ENCODE measurements at regions not wholly inside any gene's neighbourhood (a gene's known extent, or its start where the extent isn't known, plus 50 kb on each side); places are given as distances from the start of the nearest gene placed in this dataset.
A peak's percentile ranks its signal among the peaks of the same experiment; 100 is the strongest.

DNA sequence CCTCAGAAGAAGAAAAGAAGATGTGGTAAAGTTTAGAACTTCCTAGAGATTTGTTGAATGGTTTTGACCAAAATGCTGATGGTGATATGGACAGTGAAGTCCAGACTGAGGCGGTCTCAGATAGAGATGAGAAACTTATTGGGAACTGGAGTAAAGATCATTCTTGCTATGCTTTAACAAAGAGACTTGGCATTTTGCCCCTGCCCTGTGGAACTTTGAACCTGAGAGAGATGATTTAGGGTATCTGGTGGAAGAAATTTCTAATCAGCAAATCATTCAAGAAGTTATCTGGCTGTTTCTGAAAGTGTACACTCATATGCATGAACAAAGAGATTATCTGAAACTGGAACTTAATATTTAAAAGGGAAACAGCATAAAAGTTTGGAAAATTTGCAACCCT is 505.2 kb downstream of the NSUN3 start:
- intact Hi-C loops (cut with micrococcal nuclease) = no loop called here
- H3K27ac ChIP-seq (ENCODE audit: low read length) = no peak overlapping the region
- no peak overlapping the region for H3K4me2 ChIP-seq (ENCODE audit: low read length)
- H3K4me3 ChIP-seq (ENCODE audit: low read length) = no peak overlapping the region
- H3F3A ChIP-seq (ENCODE audit: low read length, unreplicated experiment) = no peaks in the 10 kb centered on the region
- H4K20me1 ChIP-seq (ENCODE audit: low read length) = no peaks in the 10 kb centered on the region
- no peak overlapping the region for H2AFZ ChIP-seq (ENCODE audit: low read length)
- H3K27me3 ChIP-seq (ENCODE audit: low read length) = no peaks in the 10 kb centered on the region
- POLR2A ChIA-PET (ENCODE audit: unreplicated experiment) = no interaction called here
- no TSS peak for BruUV-seq (replicated peaks)
- no peaks in the 10 kb centered on the region for H3K4me1 ChIP-seq (ENCODE audit: insufficient read depth, low read length)
- no peak for DNase-seq
- no peaks in the 10 kb centered on the region for H3K36me3 ChIP-seq (ENCODE audit: low read depth, low read length)
- H3K9me2 ChIP-seq (replicated peaks; ENCODE audit: low read length) = no peaks in the 10 kb centered on the region
- no peak overlapping the region for H3K9ac ChIP-seq (ENCODE audit: low read length)
- TF ChIP-seq EZH2phosphoT487 (IDR thresholded peaks at IDR 0.05; ENCODE audit: borderline replicate concordance, low read length) (no peak), EZH2 (IDR thresholded peaks at IDR 0.05; ENCODE audit: low read length, unreplicated experiment) (no peak)
- TF ChIP-seq, protein P1, sequence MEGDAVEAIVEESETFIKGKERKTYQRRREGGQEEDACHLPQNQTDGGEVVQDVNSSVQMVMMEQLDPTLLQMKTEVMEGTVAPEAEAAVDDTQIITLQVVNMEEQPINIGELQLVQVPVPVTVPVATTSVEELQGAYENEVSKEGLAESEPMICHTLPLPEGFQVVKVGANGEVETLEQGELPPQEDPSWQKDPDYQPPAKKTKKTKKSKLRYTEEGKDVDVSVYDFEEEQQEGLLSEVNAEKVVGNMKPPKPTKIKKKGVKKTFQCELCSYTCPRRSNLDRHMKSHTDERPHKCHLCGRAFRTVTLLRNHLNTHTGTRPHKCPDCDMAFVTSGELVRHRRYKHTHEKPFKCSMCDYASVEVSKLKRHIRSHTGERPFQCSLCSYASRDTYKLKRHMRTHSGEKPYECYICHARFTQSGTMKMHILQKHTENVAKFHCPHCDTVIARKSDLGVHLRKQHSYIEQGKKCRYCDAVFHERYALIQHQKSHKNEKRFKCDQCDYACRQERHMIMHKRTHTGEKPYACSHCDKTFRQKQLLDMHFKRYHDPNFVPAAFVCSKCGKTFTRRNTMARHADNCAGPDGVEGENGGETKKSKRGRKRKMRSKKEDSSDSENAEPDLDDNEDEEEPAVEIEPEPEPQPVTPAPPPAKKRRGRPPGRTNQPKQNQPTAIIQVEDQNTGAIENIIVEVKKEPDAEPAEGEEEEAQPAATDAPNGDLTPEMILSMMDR (conservative IDR thresholded peaks at IDR 0.05; ENCODE audit: low read depth, low read length) = no peak
- H3K9me3 ChIP-seq (ENCODE audit: low read length) = no peaks in the 10 kb centered on the region
- no peak for ATAC-seq
- H3K79me2 ChIP-seq (ENCODE audit: low read length) = no peaks in the 10 kb centered on the region
- CTCF ChIA-PET = no interaction called here

DNA sequence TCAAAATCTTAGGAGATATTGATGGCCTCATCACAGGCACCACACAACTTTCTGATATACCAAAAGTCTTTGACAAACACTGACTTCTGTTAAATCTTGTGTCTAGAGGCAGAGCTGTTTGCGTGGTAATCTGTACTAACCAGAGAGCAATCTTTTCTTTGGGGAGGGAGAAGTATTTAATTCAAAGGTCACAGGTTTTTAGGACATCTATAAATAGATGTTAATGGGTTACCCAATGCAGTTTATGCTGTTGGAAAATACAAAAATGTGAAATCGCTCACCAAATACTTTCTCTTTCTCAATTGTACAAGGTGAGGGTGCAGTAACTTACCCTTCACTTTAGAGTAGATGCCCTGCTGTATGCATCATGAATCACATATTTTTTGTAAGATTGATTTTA is 510.5 kb downstream of the NSUN3 start:
- no peak for DNase-seq
- Histone ChIP-seq H3K9me3 (ENCODE audit: low read length) (no peaks in the 10 kb centered on the region), H3K9me2 (replicated peaks; ENCODE audit: low read length) (no peaks in the 10 kb centered on the region), H3K4me3 (ENCODE audit: low read length) (no peak overlapping the region), H3K27me3 (ENCODE audit: low read length) (no peaks in the 10 kb centered on the region), H3K4me2 (ENCODE audit: low read length) (no peak overlapping the region), H2AFZ (ENCODE audit: low read length) (no peak overlapping the region), H3K79me2 (ENCODE audit: low read length) (no peaks in the 10 kb centered on the region), H3K4me1 (ENCODE audit: insufficient read depth, low read length) (no peaks in the 10 kb centered on the region), H3K9ac (ENCODE audit: low read length) (no peak overlapping the region), H3K27ac (ENCODE audit: low read length) (no peak overlapping the region), H3K36me3 (ENCODE audit: low read depth, low read length) (no peaks in the 10 kb centered on the region), H3F3A (ENCODE audit: low read length, unreplicated experiment) (no peaks in the 10 kb centered on the region), H4K20me1 (ENCODE audit: low read length) (no peaks in the 10 kb centered on the region)
- intact Hi-C loops (cut with micrococcal nuclease) = no loop called here
- CTCF ChIA-PET = no interaction called here
- POLR2A ChIA-PET (ENCODE audit: unreplicated experiment) = interaction anchor here (0.9 kb wide), 1 partner anchor 23 kb away, joined by 4 read pairs; no protein-coding TSS in a partner anchor
- TF ChIP-seq, protein P1 (conservative IDR thresholded peaks at IDR 0.05; ENCODE audit: low read depth, low read length) = no peak
- TF ChIP-seq EZH2 (IDR thresholded peaks at IDR 0.05; ENCODE audit: low read length, unreplicated experiment) (no peak), EZH2phosphoT487 (IDR thresholded peaks at IDR 0.05; ENCODE audit: borderline replicate concordance, low read length) (no peak)
- BruUV-seq (replicated peaks) = no TSS peak
- ATAC-seq = no peak

DNA sequence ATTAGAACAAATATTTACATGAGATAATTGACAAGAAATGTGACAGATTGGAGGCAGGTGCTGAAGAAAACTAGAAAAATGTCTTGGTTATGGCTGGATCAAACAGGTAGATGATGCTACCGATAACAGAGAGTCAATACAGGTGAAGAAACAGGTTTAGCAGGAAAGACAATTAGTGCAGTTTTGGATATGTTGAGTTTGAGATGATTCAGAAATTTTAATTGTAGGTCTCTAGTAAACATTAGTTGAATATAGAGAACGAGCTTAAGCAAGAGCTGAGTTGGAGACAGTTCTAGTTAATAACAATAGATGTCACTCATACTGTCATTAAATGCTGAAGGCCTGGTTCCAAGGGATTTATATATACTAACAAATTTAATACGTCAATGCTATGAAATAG is 524.4 kb downstream of the NSUN3 start:
- ATAC-seq (peak; percentile 70), DNase-seq (peak; percentile 68)
- no TSS peak for BruUV-seq (replicated peaks)
- TF ChIP-seq EZH2phosphoT487 (IDR thresholded peaks at IDR 0.05; ENCODE audit: borderline replicate concordance, low read length) (no peak), EZH2 (IDR thresholded peaks at IDR 0.05; ENCODE audit: low read length, unreplicated experiment) (no peak)
- TF ChIP-seq, protein P1 (conservative IDR thresholded peaks at IDR 0.05; ENCODE audit: low read depth, low read length) = no peak
- no peaks in the 10 kb centered on the region for H3K9me2 ChIP-seq (replicated peaks; ENCODE audit: low read length)
- peaks cover 11% of the 10 kb centered on the region for H3K4me1 ChIP-seq (ENCODE audit: insufficient read depth, low read length)
- H3K27me3 ChIP-seq (ENCODE audit: low read length) = no peaks in the 10 kb centered on the region
- no peaks in the 10 kb centered on the region for H4K20me1 ChIP-seq (ENCODE audit: low read length)
- H3K79me2 ChIP-seq (ENCODE audit: low read length) = no peaks in the 10 kb centered on the region
- H3K36me3 ChIP-seq (ENCODE audit: low read depth, low read length) = no peaks in the 10 kb centered on the region
- no peaks in the 10 kb centered on the region for H3K9me3 ChIP-seq (ENCODE audit: low read length)
- H3K4me3 ChIP-seq (ENCODE audit: low read length) = no peak overlapping the region
- peak overlapping the region; percentile 38; the same call in 1 of the 2 replicates for H3K27ac ChIP-seq (ENCODE audit: low read length)
- H3K9ac ChIP-seq (ENCODE audit: low read length) = no peak overlapping the region
- POLR2A ChIA-PET (ENCODE audit: unreplicated experiment) = interaction anchor here (0.7 kb wide), 1 partner anchor 283 kb away, joined by 4 read pairs; no protein-coding TSS in a partner anchor
- 0 out of 2 replicates have a peak overlapping the region, but pooled peaks have one; percentile 5 for H3K4me2 ChIP-seq (ENCODE audit: low read length)
- CTCF ChIA-PET = interaction anchor here (0.5 kb wide), 1 partner anchor 237 kb away, joined by 3 read pairs; no protein-coding TSS in a partner anchor
- no peaks in the 10 kb centered on the region for H3F3A ChIP-seq (ENCODE audit: low read length, unreplicated experiment)
- no peak overlapping the region for H2AFZ ChIP-seq (ENCODE audit: low read length)
- intact Hi-C loops (cut with micrococcal nuclease) = no loop called here

Measured in PC-3 (cell line).